ENCODE measurements at regions not wholly inside any gene's neighbourhood (a gene's known extent, or its start where the extent isn't known, plus 50 kb on each side); places are given as distances from the start of the nearest gene placed in this dataset.

GRCh38 chr12:75932241-75932640 is 99.3 kb downstream of the PHLDA1 start:
- no peak for DNase-seq
- Histone ChIP-seq H3K27me3 (replicated peaks; ENCODE audit: control insufficient read depth, insufficient read depth, low read length, poor library complexity, severe bottlenecking) (no peaks in the 10 kb centered on the region), H3K27ac (ENCODE audit: insufficient read depth, low read length, poor library complexity, severe bottlenecking) (no peak overlapping the region), H3K36me3 (ENCODE audit: control insufficient read depth, insufficient read depth, low read length) (no peaks in the 10 kb centered on the region), H3K4me1 (ENCODE audit: control insufficient read depth, insufficient read depth, low read length, poor library complexity, severe bottlenecking) (peaks cover 6% of the 10 kb centered on the region), H3K4me3 (ENCODE audit: insufficient read depth, low read depth, low read length, poor library complexity, severe bottlenecking) (no peak overlapping the region), H3K9me3 (ENCODE audit: control insufficient read depth, low read length) (no peaks in the 10 kb centered on the region)

- Histone ChIP-seq H3K4me3 (ENCODE audit: insufficient read depth, low read depth, low read length, poor library complexity, severe bottlenecking) (no peak overlapping the region), H3K9me3 (ENCODE audit: control insufficient read depth, low read length) (no peaks in the 10 kb centered on the region), H3K27me3 (replicated peaks; ENCODE audit: control insufficient read depth, insufficient read depth, low read length, poor library complexity, severe bottlenecking) (no peaks in the 10 kb centered on the region), H3K36me3 (ENCODE audit: control insufficient read depth, insufficient read depth, low read length) (no peaks in the 10 kb centered on the region), H3K27ac (ENCODE audit: insufficient read depth, low read length, poor library complexity, severe bottlenecking) (no peak overlapping the region), H3K4me1 (ENCODE audit: control insufficient read depth, insufficient read depth, low read length, poor library complexity, severe bottlenecking) (no peaks in the 10 kb centered on the region)
- DNase-seq: no peak
Measured at GRCh38 chr12:75923964-75924666, 107.5 kb downstream of the PHLDA1 start.

- no peak overlapping the region for H3K4me3 ChIP-seq (ENCODE audit: insufficient read depth, low read depth, low read length, poor library complexity, severe bottlenecking)
- H3K9me3 ChIP-seq (ENCODE audit: control insufficient read depth, low read length): no peaks in the 10 kb centered on the region
- DNase-seq: no peak
- H3K36me3 ChIP-seq (ENCODE audit: control insufficient read depth, insufficient read depth, low read length): no peaks in the 10 kb centered on the region
- no peak overlapping the region for H3K27ac ChIP-seq (ENCODE audit: insufficient read depth, low read length, poor library complexity, severe bottlenecking)
- H3K27me3 ChIP-seq (replicated peaks; ENCODE audit: control insufficient read depth, insufficient read depth, low read length, poor library complexity, severe bottlenecking): no peaks in the 10 kb centered on the region
- H3K4me1 ChIP-seq (ENCODE audit: control insufficient read depth, insufficient read depth, low read length, poor library complexity, severe bottlenecking): no peaks in the 10 kb centered on the region
Measured at GRCh38 chr12:75922944-75923642, 108.5 kb downstream of the PHLDA1 start.

GRCh38 chr12:75921622-75922289 is 109.8 kb downstream of the PHLDA1 start:
- Histone ChIP-seq H3K4me1 (ENCODE audit: control insufficient read depth, insufficient read depth, low read length, poor library complexity, severe bottlenecking) (no peaks in the 10 kb centered on the region), H3K36me3 (ENCODE audit: control insufficient read depth, insufficient read depth, low read length) (no peaks in the 10 kb centered on the region), H3K27ac (ENCODE audit: insufficient read depth, low read length, poor library complexity, severe bottlenecking) (no peak overlapping the region), H3K9me3 (ENCODE audit: control insufficient read depth, low read length) (no peaks in the 10 kb centered on the region), H3K4me3 (ENCODE audit: insufficient read depth, low read depth, low read length, poor library complexity, severe bottlenecking) (no peak overlapping the region), H3K27me3 (replicated peaks; ENCODE audit: control insufficient read depth, insufficient read depth, low read length, poor library complexity, severe bottlenecking) (no peaks in the 10 kb centered on the region)
- no peak for DNase-seq

- Histone ChIP-seq H3K4me1 (ENCODE audit: control insufficient read depth, insufficient read depth, low read length, poor library complexity, severe bottlenecking) (no peaks in the 10 kb centered on the region), H3K27me3 (replicated peaks; ENCODE audit: control insufficient read depth, insufficient read depth, low read length, poor library complexity, severe bottlenecking) (no peaks in the 10 kb centered on the region), H3K27ac (ENCODE audit: insufficient read depth, low read length, poor library complexity, severe bottlenecking) (no peak overlapping the region), H3K9me3 (ENCODE audit: control insufficient read depth, low read length) (no peaks in the 10 kb centered on the region), H3K4me3 (ENCODE audit: insufficient read depth, low read depth, low read length, poor library complexity, severe bottlenecking) (no peak overlapping the region), H3K36me3 (ENCODE audit: control insufficient read depth, insufficient read depth, low read length) (no peaks in the 10 kb centered on the region)
- no peak for DNase-seq
Measured at GRCh38 chr12:75917715-75918114, 113.9 kb downstream of the PHLDA1 start.

- Histone ChIP-seq H3K27me3 (replicated peaks; ENCODE audit: control insufficient read depth, insufficient read depth, low read length, poor library complexity, severe bottlenecking) (no peaks in the 10 kb centered on the region), H3K27ac (ENCODE audit: insufficient read depth, low read length, poor library complexity, severe bottlenecking) (no peak overlapping the region), H3K36me3 (ENCODE audit: control insufficient read depth, insufficient read depth, low read length) (no peaks in the 10 kb centered on the region), H3K4me1 (ENCODE audit: control insufficient read depth, insufficient read depth, low read length, poor library complexity, severe bottlenecking) (no peaks in the 10 kb centered on the region), H3K9me3 (ENCODE audit: control insufficient read depth, low read length) (no peaks in the 10 kb centered on the region), H3K4me3 (ENCODE audit: insufficient read depth, low read depth, low read length, poor library complexity, severe bottlenecking) (no peak overlapping the region)
- no peak for DNase-seq
Measured at GRCh38 chr12:75917083-75917482, 114.5 kb downstream of the PHLDA1 start.

GRCh38 chr12:75913502-75914351 is 117.8 kb downstream of the PHLDA1 start:
- Histone ChIP-seq H3K27ac (ENCODE audit: insufficient read depth, low read length, poor library complexity, severe bottlenecking) (no peak overlapping the region), H3K9me3 (ENCODE audit: control insufficient read depth, low read length) (no peaks in the 10 kb centered on the region), H3K4me1 (ENCODE audit: control insufficient read depth, insufficient read depth, low read length, poor library complexity, severe bottlenecking) (no peaks in the 10 kb centered on the region), H3K4me3 (ENCODE audit: insufficient read depth, low read depth, low read length, poor library complexity, severe bottlenecking) (no peak overlapping the region), H3K36me3 (ENCODE audit: control insufficient read depth, insufficient read depth, low read length) (no peaks in the 10 kb centered on the region), H3K27me3 (replicated peaks; ENCODE audit: control insufficient read depth, insufficient read depth, low read length, poor library complexity, severe bottlenecking) (no peaks in the 10 kb centered on the region)
- no peak for DNase-seq

- Histone ChIP-seq H3K36me3 (ENCODE audit: control insufficient read depth, insufficient read depth, low read length) (no peaks in the 10 kb centered on the region), H3K4me1 (ENCODE audit: control insufficient read depth, insufficient read depth, low read length, poor library complexity, severe bottlenecking) (no peaks in the 10 kb centered on the region), H3K9me3 (ENCODE audit: control insufficient read depth, low read length) (no peaks in the 10 kb centered on the region), H3K27me3 (replicated peaks; ENCODE audit: control insufficient read depth, insufficient read depth, low read length, poor library complexity, severe bottlenecking) (no peaks in the 10 kb centered on the region), H3K27ac (ENCODE audit: insufficient read depth, low read length, poor library complexity, severe bottlenecking) (no peak overlapping the region), H3K4me3 (ENCODE audit: insufficient read depth, low read depth, low read length, poor library complexity, severe bottlenecking) (no peak overlapping the region)
- DNase-seq: no peak
Measured at GRCh38 chr12:75909714-75910656, 121.6 kb downstream of the PHLDA1 start.

- Histone ChIP-seq H3K4me1 (ENCODE audit: control insufficient read depth, insufficient read depth, low read length, poor library complexity, severe bottlenecking) (no peaks in the 10 kb centered on the region), H3K27ac (ENCODE audit: insufficient read depth, low read length, poor library complexity, severe bottlenecking) (no peak overlapping the region), H3K4me3 (ENCODE audit: insufficient read depth, low read depth, low read length, poor library complexity, severe bottlenecking) (no peak overlapping the region), H3K36me3 (ENCODE audit: control insufficient read depth, insufficient read depth, low read length) (no peaks in the 10 kb centered on the region), H3K27me3 (replicated peaks; ENCODE audit: control insufficient read depth, insufficient read depth, low read length, poor library complexity, severe bottlenecking) (no peaks in the 10 kb centered on the region), H3K9me3 (ENCODE audit: control insufficient read depth, low read length) (no peaks in the 10 kb centered on the region)
- no peak for DNase-seq
Measured at GRCh38 chr12:75908961-75909605, 122.5 kb downstream of the PHLDA1 start.

Data from effector memory CD4-positive, alpha-beta T cell (primary cell).